Neural cell (in vitro differentiated cells): ENCODE measurements at regions not wholly inside any gene's neighbourhood (a gene's known extent, or its start where the extent isn't known, plus 50 kb on each side); places are given as distances from the start of the nearest gene placed in this dataset.

Experiments
- H2AFZ ChIP-seq: fragments of 200-600, 300-800 bp; sonication (generic), shearing (Covaris generic); 2 replicates; pipeline ENCODE4 v1.6.0; 2014; ENCODE audit warnings: low read depth, mild to moderate bottlenecking, antibody characterized with exemption, low read length, moderate library complexity
- H3F3A ChIP-seq: fragments of 200-600 bp; shearing (Covaris generic); 2 replicates; pipeline ENCODE4 v1.6.1; 2016; ENCODE audit warnings: mild to moderate bottlenecking, moderate library complexity, mixed read lengths, antibody characterized with exemption, low read length; ENCODE audit not compliant: insufficient read depth, poor library complexity, severe bottlenecking
- H3K27ac ChIP-seq: fragments of 200-600, 300-800 bp; sonication (generic), shearing (Covaris generic); 2 replicates; pipeline ENCODE4 v1.5.1; 2014; ENCODE audit warnings: mild to moderate bottlenecking, low read length, moderate library complexity
- H3K27me3 ChIP-seq: fragments of 300-800, 200-600 bp; sonication (generic), shearing (Covaris generic); 2 replicates; pipeline ENCODE4 v1.6.0; 2014; ENCODE audit warnings: mild to moderate bottlenecking, low read depth, low read length, moderate library complexity; ENCODE audit not compliant: insufficient read depth
- H3K36me3 ChIP-seq: fragments of 300-800, 200-600 bp; sonication (generic), shearing (Covaris generic); 2 replicates; pipeline ENCODE4 v1.5.1; 2014; ENCODE audit warnings: mild to moderate bottlenecking, antibody characterized with exemption, low read length, moderate library complexity; ENCODE audit not compliant: insufficient read depth
- H3K4me2 ChIP-seq: fragments of 300-800, 200-600 bp; sonication (generic), shearing (Covaris generic); 2 replicates; pipeline ENCODE4 v1.6.0; 2014; ENCODE audit warnings: mild to moderate bottlenecking, low read length
- H3K4me3 ChIP-seq: fragments of 300-800, 200-600 bp; sonication (generic), shearing (Covaris generic); 2 replicates; pipeline ENCODE4 v1.5.1; 2014; ENCODE audit warnings: mild to moderate bottlenecking, low read length, moderate library complexity
- H3K79me2 ChIP-seq: fragments of 200-600 bp; shearing (Covaris generic); replicated peaks from 2 replicates; pipeline ENCODE4 v1.6.0; 2014; ENCODE audit warnings: mild to moderate bottlenecking, low read length, moderate library complexity; ENCODE audit not compliant: insufficient read depth
- H3K9ac ChIP-seq: fragments of 300-800, 200-600 bp; sonication (generic), shearing (Covaris generic); 2 replicates; pipeline ENCODE4 v1.6.1; 2016; ENCODE audit warnings: mild to moderate bottlenecking, low read length, mixed read lengths
- H3K9me2 ChIP-seq: fragments of 200-600 bp; shearing (Covaris generic); 2 replicates; pipeline ENCODE4 v1.6.1; 2016; ENCODE audit warnings: mild to moderate bottlenecking, low read length, mixed read lengths; ENCODE audit not compliant: insufficient read depth
- H3K9me3 ChIP-seq: fragments of 200-600, 300-800 bp; sonication (generic), shearing (Covaris generic); 2 replicates; pipeline ENCODE4 v1.6.1; 2016; ENCODE audit warnings: mild to moderate bottlenecking, mixed run types, low read length, moderate library complexity, mixed read lengths
- H4K20me1 ChIP-seq: fragments of 200-600 bp; shearing (Covaris generic); 2 replicates; pipeline ENCODE4 v1.6.1; 2016; ENCODE audit warnings: mild to moderate bottlenecking, mixed run types; ENCODE audit not compliant: insufficient read depth
- CTCF ChIP-seq: fragments of 450-650 bp; IDR thresholded peaks from 2 replicates; pipeline ENCODE4 v1.5.1; 2014; ENCODE audit warnings: antibody characterized with exemption, mild to moderate bottlenecking, moderate library complexity; ENCODE audit not compliant: poor library complexity, severe bottlenecking
- EP300 ChIP-seq: fragments of 450-650 bp; conservative IDR thresholded peaks from 2 replicates; pipeline ENCODE4 v1.6.1; 2014; ENCODE audit warnings: antibody characterized with exemption, mild to moderate bottlenecking, moderate library complexity; ENCODE audit not compliant: poor library complexity, severe bottlenecking
- EZH2 ChIP-seq: fragments of 200-600, 300-800 bp; shearing (Covaris generic), sonication (generic); IDR thresholded peaks from 2 replicates; pipeline ENCODE4 v1.6.1; 2014; ENCODE audit warnings: antibody characterized with exemption, low read length, borderline replicate concordance, mild to moderate bottlenecking; ENCODE audit not compliant: insufficient read depth, poor library complexity, severe bottlenecking
- MXI1 ChIP-seq: fragments of 450-650 bp; conservative IDR thresholded peaks from 2 replicates; pipeline ENCODE4 v1.6.1; 2014; ENCODE audit warnings: antibody characterized with exemption, mild to moderate bottlenecking; ENCODE audit not compliant: poor library complexity, severe bottlenecking
- POLR2AphosphoS5 ChIP-seq: IDR thresholded peaks from 2 replicates; pipeline ENCODE4 v1.6.1; 2012
- RAD21 ChIP-seq: fragments of 450-650 bp; conservative IDR thresholded peaks from 2 replicates; pipeline ENCODE4 v1.6.1; 2014; ENCODE audit warnings: antibody characterized with exemption, mild to moderate bottlenecking, moderate library complexity
- SMC3 ChIP-seq: fragments of 450-650 bp; conservative IDR thresholded peaks from 2 replicates; pipeline ENCODE4 v1.6.1; 2014; ENCODE audit warnings: antibody characterized with exemption, mild to moderate bottlenecking, moderate library complexity; ENCODE audit not compliant: poor library complexity
- TAF1 ChIP-seq: IDR thresholded peaks from 2 replicates; pipeline ENCODE4 v1.6.1; 2012; ENCODE audit warnings: low read depth
- TF ChIP-seq, protein P1 (sequence below): IDR thresholded peaks from 2 replicates; pipeline ENCODE4 v1.6.1; 2012; ENCODE audit warnings: borderline replicate concordance

DNA sequence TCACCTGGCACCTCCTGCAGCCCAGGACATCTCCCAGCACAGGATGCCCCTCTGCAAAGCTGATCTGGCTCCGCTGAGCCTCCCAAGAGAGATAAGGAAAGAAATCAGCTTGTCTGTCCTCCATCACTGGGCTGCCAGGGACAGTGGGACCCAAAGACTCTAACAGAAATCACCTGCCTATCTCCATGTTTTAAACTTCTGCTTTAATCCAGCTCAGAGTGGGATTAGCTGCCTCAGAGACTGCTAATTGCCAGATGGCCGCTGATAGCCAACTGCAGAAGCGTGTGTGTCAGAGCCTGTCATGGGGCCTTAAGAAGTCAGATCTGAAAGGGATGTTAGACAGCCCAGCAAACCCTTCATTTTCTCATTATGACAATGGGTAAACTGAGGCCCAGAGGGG lies 389.4 kb upstream of the KLHL29 start:
- H3K9me3 ChIP-seq: no peaks in the 10 kb centered on the region
- H3F3A ChIP-seq: no peaks in the 10 kb centered on the region
- H3K4me2 ChIP-seq: no peak overlapping the region

DNA sequence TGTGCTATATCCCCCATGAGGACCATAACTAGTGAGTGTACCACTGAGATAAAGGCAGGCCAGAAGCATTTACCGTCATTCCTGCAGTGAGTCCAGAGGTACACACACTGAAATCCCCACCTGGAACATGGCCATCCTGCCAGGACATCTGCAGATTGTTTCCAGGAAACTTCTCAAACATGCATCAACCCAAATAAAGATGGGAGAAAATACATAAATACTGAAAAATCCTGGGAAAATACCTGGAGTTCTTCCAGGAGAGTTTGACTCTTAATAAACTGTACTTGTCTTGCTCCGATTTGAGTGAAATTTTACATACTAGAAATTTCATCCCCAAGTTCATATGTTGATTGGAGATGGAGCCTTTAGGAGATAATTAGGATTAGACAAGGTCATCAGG lies 388.1 kb upstream of the KLHL29 start:
- no peaks in the 10 kb centered on the region for H3K36me3 ChIP-seq
- H3K27me3 ChIP-seq: no peaks in the 10 kb centered on the region
- H3K4me2 ChIP-seq: no peak overlapping the region
- H3K79me2 ChIP-seq: no peaks in the 10 kb centered on the region
- no peak overlapping the region for H2AFZ ChIP-seq
- no peaks in the 10 kb centered on the region for H3K9me2 ChIP-seq
- no peaks in the 10 kb centered on the region for H4K20me1 ChIP-seq
- no peaks in the 10 kb centered on the region for H3K9me3 ChIP-seq
- H3K9ac ChIP-seq: no peak overlapping the region
- H3F3A ChIP-seq: no peaks in the 10 kb centered on the region
- no peak overlapping the region for H3K27ac ChIP-seq
- H3K4me3 ChIP-seq: no peak overlapping the region
- TF ChIP-seq TAF1 (no peak), EZH2 (no peak), EP300 (no peak), POLR2AphosphoS5 (no peak), RAD21 (no peak), MXI1 (no peak), CTCF (no peak)
- TF ChIP-seq, protein P1, sequence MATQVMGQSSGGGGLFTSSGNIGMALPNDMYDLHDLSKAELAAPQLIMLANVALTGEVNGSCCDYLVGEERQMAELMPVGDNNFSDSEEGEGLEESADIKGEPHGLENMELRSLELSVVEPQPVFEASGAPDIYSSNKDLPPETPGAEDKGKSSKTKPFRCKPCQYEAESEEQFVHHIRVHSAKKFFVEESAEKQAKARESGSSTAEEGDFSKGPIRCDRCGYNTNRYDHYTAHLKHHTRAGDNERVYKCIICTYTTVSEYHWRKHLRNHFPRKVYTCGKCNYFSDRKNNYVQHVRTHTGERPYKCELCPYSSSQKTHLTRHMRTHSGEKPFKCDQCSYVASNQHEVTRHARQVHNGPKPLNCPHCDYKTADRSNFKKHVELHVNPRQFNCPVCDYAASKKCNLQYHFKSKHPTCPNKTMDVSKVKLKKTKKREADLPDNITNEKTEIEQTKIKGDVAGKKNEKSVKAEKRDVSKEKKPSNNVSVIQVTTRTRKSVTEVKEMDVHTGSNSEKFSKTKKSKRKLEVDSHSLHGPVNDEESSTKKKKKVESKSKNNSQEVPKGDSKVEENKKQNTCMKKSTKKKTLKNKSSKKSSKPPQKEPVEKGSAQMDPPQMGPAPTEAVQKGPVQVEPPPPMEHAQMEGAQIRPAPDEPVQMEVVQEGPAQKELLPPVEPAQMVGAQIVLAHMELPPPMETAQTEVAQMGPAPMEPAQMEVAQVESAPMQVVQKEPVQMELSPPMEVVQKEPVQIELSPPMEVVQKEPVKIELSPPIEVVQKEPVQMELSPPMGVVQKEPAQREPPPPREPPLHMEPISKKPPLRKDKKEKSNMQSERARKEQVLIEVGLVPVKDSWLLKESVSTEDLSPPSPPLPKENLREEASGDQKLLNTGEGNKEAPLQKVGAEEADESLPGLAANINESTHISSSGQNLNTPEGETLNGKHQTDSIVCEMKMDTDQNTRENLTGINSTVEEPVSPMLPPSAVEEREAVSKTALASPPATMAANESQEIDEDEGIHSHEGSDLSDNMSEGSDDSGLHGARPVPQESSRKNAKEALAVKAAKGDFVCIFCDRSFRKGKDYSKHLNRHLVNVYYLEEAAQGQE: no peak

More for the DNA sequence above, 389.4 kb upstream of the KLHL29 start:
- Histone ChIP-seq H3K4me3 (no peak overlapping the region), H3K36me3 (no peaks in the 10 kb centered on the region), H3K9me2 (no peaks in the 10 kb centered on the region), H2AFZ (no peak overlapping the region), H3K27ac (no peak overlapping the region), H3K27me3 (no peaks in the 10 kb centered on the region), H3K79me2 (no peaks in the 10 kb centered on the region), H3K9ac (no peak overlapping the region), H4K20me1 (no peaks in the 10 kb centered on the region)
- no peak for TF ChIP-seq EZH2
- TF ChIP-seq, protein P1: no peak
- TF ChIP-seq RAD21: no peak
- TF ChIP-seq EP300: no peak
- TF ChIP-seq CTCF: no peak
- no peak for TF ChIP-seq POLR2AphosphoS5
- TF ChIP-seq TAF1: no peak
- no peak for TF ChIP-seq MXI1
- no peak for TF ChIP-seq SMC3
